HepG2 (cell line): ENCODE measurements at regions not wholly inside any gene's neighbourhood (a gene's known extent, or its start where the extent isn't known, plus 50 kb on each side); places are given as distances from the start of the nearest gene placed in this dataset.

Experiments
- ATAC-seq: fragments of 200-7000 bp; cut with Tn5 transposase; 3 replicates; pipeline ENCODE4 v1.9.1; 2020; ENCODE audit warnings: mild to moderate bottlenecking, moderate library complexity
- BruUV-seq: library from RNA; stranded (reverse); fragments of 400-500 nt; replicated peaks from 2 replicates; lab custom pipeline; 2021; lab: Mats Ljungman, UMichigan
- CTCF ChIA-PET: fragments of 300-600 bp; formaldehyde crosslinking; extraction: SDS; loops from one replicate; lab custom pipeline; 2021; ENCODE audit warnings: low total read pairs, inconsistent platforms, low intra/inter-chr PET ratio; lab: Yijun Ruan, JAX
- POLR2A ChIA-PET: fragments of 350-600 bp; sonication (Branson Sonifier 250); formaldehyde crosslinking; loops from one replicate; lab custom pipeline; 2020; ENCODE audit warnings: antibody characterized with exemption, inconsistent platforms; lab: Yijun Ruan, JAX
- DNase-seq: peaks from one replicate; pipeline ENCODE4 v3.0.0-alpha.2; 2015; ENCODE audit warnings: low spot score
- FAIRE-seq: peaks from 3 replicates; lab custom pipeline; 2011; peaks lifted over from hg19 to GRCh38; lab: Jason Lieb, UNC
- H2AFZ ChIP-seq: one replicate; pipeline ENCODE4 v1.6.1; 2011; ENCODE audit warnings: low read length, inconsistent platforms
- H3K27ac ChIP-seq: fragments of 300-600 bp; 3 replicates; pipeline ENCODE4 v1.8.0; 2011; ENCODE audit warnings: mixed run types, mild to moderate bottlenecking, mixed read lengths, low read length, inconsistent platforms; ENCODE audit not compliant: insufficient read depth; ENCODE audit errors: extremely low read length
- H3K27me3 ChIP-seq, 2 experiments: fragments of 200-600 bp in 1 of 2; 2 replicates in 1 of 2; 3 replicates in 1 of 2; pipeline versions ENCODE4 v1.6.0 to v1.8.0; 2011; ENCODE audit warnings: low read length in 2 of 2, mild to moderate bottlenecking in 2 of 2, moderate library complexity in 2 of 2, inconsistent platforms in 1 of 2; ENCODE audit not compliant: insufficient read depth in 2 of 2, control insufficient read depth in 1 of 2
- H3K36me3 ChIP-seq, 2 experiments: fragments of 200-600 bp in 1 of 2; replicated peaks in 1 of 2; 2 replicates in 1 of 2; 3 replicates in 1 of 2; pipeline versions ENCODE4 v1.5.1 to v1.8.0; 2011; ENCODE audit warnings: low read length in 2 of 2, inconsistent platforms in 1 of 2; ENCODE audit not compliant: insufficient read depth in 2 of 2, control insufficient read depth in 1 of 2
- H3K4me1 ChIP-seq: 2 replicates; pipeline ENCODE4 v1.5.1; 2012; ENCODE audit warnings: low read length, inconsistent platforms; ENCODE audit not compliant: insufficient read depth
- H3K4me2 ChIP-seq: 2 replicates; pipeline ENCODE4 v1.6.0; 2011; ENCODE audit warnings: low read depth, low read length, inconsistent platforms
- H3K4me3 ChIP-seq, 3 experiments: fragments of 200-600 bp in 1 of 3; sonication (generic), shearing (Covaris generic) in 1 of 3; replicated peaks in 1 of 3; 2 replicates each; pipeline ENCODE4 v1.5.1; 2011 to 2016; ENCODE audit warnings: low read length in 3 of 3, inconsistent platforms in 2 of 3, low read depth in 2 of 3, mild to moderate bottlenecking in 2 of 3, control low read depth in 1 of 3, mixed read lengths in 1 of 3; ENCODE audit not compliant: insufficient read depth in 1 of 3
- H3K79me2 ChIP-seq: one replicate; pipeline ENCODE4 v1.6.1; 2011; ENCODE audit warnings: low read length, inconsistent platforms; ENCODE audit not compliant: insufficient read depth
- H3K9ac ChIP-seq: 2 replicates; pipeline ENCODE4 v1.6.0; 2011; ENCODE audit warnings: mild to moderate bottlenecking, low read depth, low read length, inconsistent platforms; ENCODE audit not compliant: insufficient read depth
- H3K9me3 ChIP-seq: 2 replicates; pipeline ENCODE4 v1.5.1; 2012; ENCODE audit warnings: mild to moderate bottlenecking, low read length
- H4K20me1 ChIP-seq: 2 replicates; pipeline ENCODE4 v1.6.0; 2011; ENCODE audit warnings: inconsistent platforms, mild to moderate bottlenecking, low read length, moderate library complexity; ENCODE audit not compliant: insufficient read depth
- DNMT3B ChIP-seq: conservative IDR thresholded peaks from 2 replicates; pipeline ENCODE4 v1.6.1; 2016; ENCODE audit warnings: missing biosample characterization, control low read depth
- ELF1 ChIP-seq: sonication (generic); formaldehyde crosslinking; IDR thresholded peaks from 2 replicates; pipeline ENCODE4 v1.4.0; 2020; ENCODE audit warnings: missing genetic modification reagents
- JDP2 ChIP-seq: sonication (generic); formaldehyde crosslinking; IDR thresholded peaks from 2 replicates; pipeline ENCODE4 v1.8.1; 2022; ENCODE audit warnings: missing genetic modification reagents, borderline replicate concordance
- MLXIP ChIP-seq: sonication (generic); formaldehyde crosslinking; IDR thresholded peaks from 2 replicates; pipeline ENCODE4 v1.9.0; 2021; ENCODE audit warnings: missing genetic modification reagents, borderline replicate concordance
- RERE ChIP-seq: IDR thresholded peaks from 2 replicates; pipeline ENCODE4 v1.6.1; 2016; ENCODE audit warnings: low read depth, missing genetic modification reagents, missing compliant biosample characterization
- SETDB1 ChIP-seq: sonication (generic); formaldehyde crosslinking; IDR thresholded peaks from 2 replicates; pipeline ENCODE4 v1.5.1; 2020; ENCODE audit warnings: missing genetic modification reagents, mild to moderate bottlenecking, borderline replicate concordance
- SIN3B ChIP-seq: fragments of 150-350 bp; IDR thresholded peaks from 2 replicates; pipeline ENCODE4 v1.6.1; 2014; ENCODE audit warnings: low read length
- STAG1 ChIP-seq: sonication (generic); formaldehyde crosslinking; IDR thresholded peaks from 2 replicates; pipeline ENCODE4 v1.4.0; 2020; ENCODE audit warnings: missing genetic modification reagents
- WIZ ChIP-seq: sonication (generic); formaldehyde crosslinking; IDR thresholded peaks from 2 replicates; pipeline ENCODE4 v1.5.1; 2020; ENCODE audit warnings: mild to moderate bottlenecking, missing genetic modification reagents
- YY1 ChIP-seq: IDR thresholded peaks from 2 replicates; pipeline ENCODE4 v1.6.1; 2011; ENCODE audit warnings: low read length, low read depth, moderate library complexity, mild to moderate bottlenecking; ENCODE audit not compliant: insufficient read depth, insufficient replicate concordance
- ZNF275 ChIP-seq: sonication (generic); formaldehyde crosslinking; IDR thresholded peaks from 2 replicates; pipeline ENCODE4 v1.8.0; 2022; ENCODE audit warnings: missing genetic modification reagents, mild to moderate bottlenecking, inconsistent platforms, borderline replicate concordance
- ZNF496 ChIP-seq: sonication (generic); formaldehyde crosslinking; IDR thresholded peaks from 2 replicates; pipeline ENCODE4 v1.8.1; 2023; ENCODE audit warnings: mild to moderate bottlenecking, moderate library complexity, missing genetic modification reagents; ENCODE audit not compliant: insufficient replicate concordance
- ZNF569 ChIP-seq: sonication (generic); formaldehyde crosslinking; IDR thresholded peaks from 2 replicates; pipeline ENCODE4 v1.5.0; 2020; ENCODE audit warnings: mild to moderate bottlenecking, missing genetic modification reagents, moderate library complexity, borderline replicate concordance
- ZSCAN12 ChIP-seq: sonication (generic); formaldehyde crosslinking; IDR thresholded peaks from 2 replicates; pipeline ENCODE4 v1.9.0; 2021; ENCODE audit warnings: mild to moderate bottlenecking, missing genetic modification reagents
- WGBS: methylation state at CpG from one replicate; pipeline ENCODE4 v1.1.6; 2017; ENCODE audit warnings: low lambda C conversion rate; 5-methylcytosine and 5-hydroxymethylcytosine counted together
- in situ Hi-C: cut with HindIII; loops from 2 replicates; pipeline ENCODE4 v1.10.0; 2017; ENCODE audit warnings: low pct_unique_long_range_greater_than_20kb; ENCODE audit not compliant: extremely low pct_ligation_motif_present
- intact Hi-C: fragments of 100-400 bp; cut with micrococcal nuclease; formaldehyde crosslinking; loops from one replicate; pipeline ENCODE4 v1.10.0; 2022; ENCODE audit not compliant: unreplicated experiment

DNA sequence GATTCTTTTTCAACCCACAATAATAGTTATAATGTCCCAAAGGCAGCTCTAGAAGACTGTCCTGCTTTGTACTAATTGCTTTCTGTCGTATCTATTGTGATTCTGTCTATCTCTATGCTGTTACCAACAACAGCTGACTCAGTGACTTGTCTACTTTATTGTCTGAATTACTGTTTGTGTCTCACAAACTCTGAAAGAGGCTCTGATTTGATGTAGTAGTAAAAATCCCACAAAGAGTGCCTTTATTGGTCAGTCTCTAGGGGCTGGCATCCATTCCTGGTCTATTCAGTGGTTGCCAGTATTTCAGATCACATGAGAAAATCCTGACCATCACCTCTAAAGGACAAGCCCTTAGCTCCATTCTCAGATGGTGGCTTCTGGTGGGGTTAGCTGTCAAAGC is 254.2 kb downstream of the NSUN3 start:
- FAIRE-seq (no peak), ATAC-seq (no peak), DNase-seq (no peak)
- BruUV-seq, result no TSS peak
- ChIA-PET POLR2A (no interaction called here), CTCF (no interaction called here)
- 0% methylated on average over 1 of the region's 1 CpG for WGBS
- no peaks in the 10 kb centered on the region for H3K36me3 ChIP-seq
- intact Hi-C loops, result no loop called here
- no peaks in the 10 kb centered on the region for H3K4me1 ChIP-seq
- H3K9me3 ChIP-seq, result no peaks in the 10 kb centered on the region
- no peaks in the 10 kb centered on the region; a peak in 1 of 5 replicates for H3K27me3 ChIP-seq
- H2AFZ ChIP-seq, result no peak overlapping the region
- no peak overlapping the region for H3K4me3 ChIP-seq
- H3K79me2 ChIP-seq, result no peaks in the 10 kb centered on the region
- H4K20me1 ChIP-seq, result no peaks in the 10 kb centered on the region
- H3K4me2 ChIP-seq, result no peak overlapping the region
- H3K27ac ChIP-seq, result no peak overlapping the region
- no peak overlapping the region for H3K9ac ChIP-seq
- in situ Hi-C loops, result no loop called here
- TF ChIP-seq ZNF496 (CRISPR knock-in tag) (no peak), RERE (CRISPR knock-in tag) (no peak), JDP2 (CRISPR knock-in tag) (no peak), ELF1 (CRISPR knock-in tag) (no peak), SETDB1 (CRISPR knock-in tag) (no peak), MLXIP (CRISPR knock-in tag) (no peak), YY1 (no peak), SIN3B (no peak), ZNF275 (no peak), STAG1 (CRISPR knock-in tag) (no peak), DNMT3B (no peak), ZSCAN12 (CRISPR knock-in tag) (no peak), WIZ (CRISPR knock-in tag) (no peak), ZNF569 (no peak)
